ENCODE measurements at regions not wholly inside any gene's neighbourhood (a gene's known extent, or its start where the extent isn't known, plus 50 kb on each side); places are given as distances from the start of the nearest gene placed in this dataset.

- no peak for TF ChIP-seq POLR2AphosphoS5 (IDR thresholded peaks at IDR 0.05)
- TF ChIP-seq CTCF (IDR thresholded peaks at IDR 0.05 in 8 of 11, conservative IDR thresholded peaks at IDR 0.05 in 3 of 11), result no peak
- no peak for TF ChIP-seq POLR2A (IDR thresholded peaks at IDR 0.05)
These were observed 58.9 kb upstream of the ARHGAP24 start for GRCh38 chr4:85416094-85416493.
